HG03354 (cell line): ENCODE measurements at regions not wholly inside any gene's neighbourhood (a gene's known extent, or its start where the extent isn't known, plus 50 kb on each side); places are given as distances from the start of the nearest gene placed in this dataset.
"Not testable (repeated sequence)": the region's sequence is repeated elsewhere in the genome, so short reads cannot be mapped to it uniquely, and the experiment has no call there.

Experiments
- ATAC-seq: cut with Tn5 transposase; IDR thresholded peaks from one replicate; pipeline ENCODE4 v1.9.1; 2021; ENCODE audit warnings: mild to moderate bottlenecking; ENCODE audit not compliant: unreplicated experiment, poor library complexity, severe bottlenecking

- ATAC-seq: no peak
Observed at GRCh38 chr13:90246687-90247345, 1100.7 kb upstream of the MIR17HG start.

GRCh38 chr13:90253806-90254205, 1093.7 kb upstream of the MIR17HG start:
- ATAC-seq: no peak

- no peak for ATAC-seq
Observed at GRCh38 chr13:90254437-90254836, 1093.0 kb upstream of the MIR17HG start.

- ATAC-seq: no peak
Observed at GRCh38 chr13:90256746-90257145, 1090.7 kb upstream of the MIR17HG start.

- no peak for ATAC-seq
Observed at GRCh38 chr13:90258129-90258528, 1089.4 kb upstream of the MIR17HG start.

- no peak for ATAC-seq
Observed at GRCh38 chr13:90261343-90261742, 1086.1 kb upstream of the MIR17HG start.

GRCh38 chr13:90270226-90270625, 1077.3 kb upstream of the MIR17HG start:
- ATAC-seq: no peak

- no peak for ATAC-seq
Observed at GRCh38 chr13:90272356-90272755, 1075.1 kb upstream of the MIR17HG start.

GRCh38 chr13:90276216-90276615, 1071.3 kb upstream of the MIR17HG start:
- ATAC-seq: no peak

GRCh38 chr13:90278231-90278630, 1069.3 kb upstream of the MIR17HG start:
- not testable (repeated sequence) for ATAC-seq

- no peak for ATAC-seq
Observed at GRCh38 chr13:90281709-90282108, 1065.8 kb upstream of the MIR17HG start.

GRCh38 chr13:90287521-90287920, 1060.0 kb upstream of the MIR17HG start:
- ATAC-seq: no peak

- ATAC-seq: no peak
Observed at GRCh38 chr13:90293793-90294361, 1053.6 kb upstream of the MIR17HG start.

GRCh38 chr13:90299238-90299637, 1048.2 kb upstream of the MIR17HG start:
- no peak for ATAC-seq

GRCh38 chr13:90300015-90300414, 1047.5 kb upstream of the MIR17HG start:
- no peak for ATAC-seq

- no peak for ATAC-seq
Observed at GRCh38 chr13:90302107-90302506, 1045.4 kb upstream of the MIR17HG start.

- ATAC-seq: no peak
Observed at GRCh38 chr13:90305796-90306195, 1041.7 kb upstream of the MIR17HG start.

- no peak for ATAC-seq
Observed at GRCh38 chr13:90307136-90307535, 1040.4 kb upstream of the MIR17HG start.

GRCh38 chr13:90308249-90308648, 1039.2 kb upstream of the MIR17HG start:
- no peak for ATAC-seq

GRCh38 chr13:90311929-90312328, 1035.6 kb upstream of the MIR17HG start:
- no peak for ATAC-seq

GRCh38 chr13:90315061-90315460, 1032.4 kb upstream of the MIR17HG start:
- no peak for ATAC-seq

GRCh38 chr13:90320664-90321063, 1026.8 kb upstream of the MIR17HG start:
- ATAC-seq: no peak
